GM13976 (cell line): ENCODE measurements at regions not wholly inside any gene's neighbourhood (a gene's known extent, or its start where the extent isn't known, plus 50 kb on each side); places are given as distances from the start of the nearest gene placed in this dataset.
A peak's percentile ranks its signal among the peaks of the same experiment; 100 is the strongest.
"Not testable (repeated sequence)": the region's sequence is repeated elsewhere in the genome, so short reads cannot be mapped to it uniquely, and the experiment has no call there.

Source experiments
- DNase-seq: peaks from one replicate; pipeline ENCODE4 v3.0.0; 2012; ENCODE audit warnings: low spot score
- in situ Hi-C: fragments of 300-500 bp; cut with MboI; formaldehyde crosslinking; loops from one replicate; pipeline ENCODE4 v1.12.0; 2022; ENCODE audit warnings: low sequenced_read_pairs, mixed read lengths, inconsistent platforms; ENCODE audit not compliant: unreplicated experiment

- in situ Hi-C loops, DNase-seq: not testable (repeated sequence)
Observed at GRCh38 chr1:148432318-148432717, 50.8 kb downstream of the PPIAL4G start.

GRCh38 chr1:148429856-148430255 is 53.2 kb downstream of the PPIAL4G start:
- in situ Hi-C loops, DNase-seq: not testable (repeated sequence)

GRCh38 chr1:148426940-148427611 is 56.0 kb downstream of the PPIAL4G start:
- in situ Hi-C loops: not testable (repeated sequence)

GRCh38 chr1:148426385-148426784 is 56.7 kb downstream of the PPIAL4G start:
- in situ Hi-C loops: not testable (repeated sequence)

More at GRCh38 chr1:148426940-148427611, 56.0 kb downstream of the PPIAL4G start:
- not testable (repeated sequence) for DNase-seq

GRCh38 chr1:148424143-148425003 is 58.7 kb downstream of the PPIAL4G start:
- DNase-seq, in situ Hi-C loops: not testable (repeated sequence)

More at GRCh38 chr1:148426385-148426784, 56.7 kb downstream of the PPIAL4G start:
- not testable (repeated sequence) for DNase-seq

- DNase-seq, in situ Hi-C loops: not testable (repeated sequence)
Observed at GRCh38 chr1:148422921-148423320, 60.2 kb downstream of the PPIAL4G start.

- in situ Hi-C loops, DNase-seq: not testable (repeated sequence)
Observed at GRCh38 chr1:148417241-148417640, 65.9 kb downstream of the PPIAL4G start.

- DNase-seq, in situ Hi-C loops: not testable (repeated sequence)
Observed at GRCh38 chr1:148413385-148413784, 69.7 kb downstream of the PPIAL4G start.

GRCh38 chr1:148404786-148405568 is 78.1 kb downstream of the PPIAL4G start:
- in situ Hi-C loops, DNase-seq: not testable (repeated sequence)

GRCh38 chr1:148403925-148404324 is 79.2 kb downstream of the PPIAL4G start:
- DNase-seq, in situ Hi-C loops: not testable (repeated sequence)

- DNase-seq, in situ Hi-C loops: not testable (repeated sequence)
Observed at GRCh38 chr1:148403085-148403456, 80.0 kb downstream of the PPIAL4G start.

GRCh38 chr1:148402152-148403084 is 80.7 kb downstream of the PPIAL4G start:
- in situ Hi-C loops: not testable (repeated sequence)
- peak; percentile 60 for DNase-seq

- not testable (repeated sequence) for DNase-seq
Observed at GRCh38 chr1:148397516-148397915, 85.6 kb downstream of the PPIAL4G start.

GRCh38 chr1:148392505-148392904 is 90.6 kb downstream of the PPIAL4G start:
- DNase-seq, in situ Hi-C loops: not testable (repeated sequence)

More at GRCh38 chr1:148397516-148397915, 85.6 kb downstream of the PPIAL4G start:
- in situ Hi-C loops: not testable (repeated sequence)

- in situ Hi-C loops, DNase-seq: not testable (repeated sequence)
Observed at GRCh38 chr1:148391323-148391722, 91.8 kb downstream of the PPIAL4G start.
